WERI-Rb-1 (cell line): ENCODE measurements at regions not wholly inside any gene's neighbourhood (a gene's known extent, or its start where the extent isn't known, plus 50 kb on each side); places are given as distances from the start of the nearest gene placed in this dataset.
"Not testable (repeated sequence)": the region's sequence is repeated elsewhere in the genome, so short reads cannot be mapped to it uniquely, and the experiment has no call there.

Source experiments
- DNase-seq: peaks from one replicate; pipeline ENCODE4 v3.0.0-alpha.2; 2020
- H3K27ac ChIP-seq: fragments of 250-450 bp; sonication (Bioruptor Pico); 2 replicates; pipeline ENCODE4 v1.5.1; 2020; ENCODE audit warnings: mild to moderate bottlenecking, moderate library complexity
- H3K27me3 ChIP-seq: fragments of 250-450 bp; sonication (Bioruptor Pico); 2 replicates; pipeline ENCODE4 v1.5.1; 2021; ENCODE audit warnings: mild to moderate bottlenecking, low read depth, moderate library complexity; ENCODE audit not compliant: insufficient read depth, severe bottlenecking
- H3K36me3 ChIP-seq: fragments of 250-450 bp; sonication (Bioruptor Pico); 2 replicates; pipeline ENCODE4 v1.5.1; 2020; ENCODE audit warnings: mild to moderate bottlenecking, moderate library complexity
- H3K4me3 ChIP-seq: 2 replicates; pipeline ENCODE4 v1.5.1; 2011; ENCODE audit warnings: low read depth, mild to moderate bottlenecking, control low read depth, low read length
- H3K9me3 ChIP-seq: fragments of 250-450 bp; sonication (Bioruptor Pico); 2 replicates; pipeline ENCODE4 v1.5.1; 2021; ENCODE audit warnings: mild to moderate bottlenecking, moderate library complexity; ENCODE audit not compliant: severe bottlenecking
- CTCF ChIP-seq: IDR thresholded peaks from 2 replicates; pipeline ENCODE4 v1.5.1; 2011; ENCODE audit warnings: low read depth, mild to moderate bottlenecking, control low read depth, inconsistent platforms, low read length

GRCh38 chr6:51116723-51117122 lies 298.1 kb downstream of the TFAP2B start:
- H3K4me3 ChIP-seq: no peak overlapping the region
- H3K27me3 ChIP-seq: no peaks in the 10 kb centered on the region
- H3K36me3 ChIP-seq: no peaks in the 10 kb centered on the region
- TF ChIP-seq CTCF: no peak
- H3K9me3 ChIP-seq: peaks cover 8% of the 10 kb centered on the region
- no peak for DNase-seq
- no peak overlapping the region for H3K27ac ChIP-seq

- Histone ChIP-seq H3K27ac (no peak overlapping the region), H3K9me3 (peaks cover 13% of the 10 kb centered on the region), H3K27me3 (no peaks in the 10 kb centered on the region), H3K36me3 (no peaks in the 10 kb centered on the region), H3K4me3 (no peak overlapping the region)
- no peak for TF ChIP-seq CTCF
- no peak for DNase-seq
Observed at GRCh38 chr6:51118792-51119191, 300.1 kb downstream of the TFAP2B start.

- H3K36me3 ChIP-seq: no peaks in the 10 kb centered on the region
- peaks cover 13% of the 10 kb centered on the region for H3K9me3 ChIP-seq
- no peak overlapping the region for H3K4me3 ChIP-seq
- no peak for DNase-seq
- no peak for TF ChIP-seq CTCF
- no peaks in the 10 kb centered on the region for H3K27me3 ChIP-seq
- no peak overlapping the region for H3K27ac ChIP-seq
Observed at GRCh38 chr6:51120016-51120415, 301.3 kb downstream of the TFAP2B start.

GRCh38 chr6:51121380-51121976 lies 302.8 kb downstream of the TFAP2B start:
- not testable (repeated sequence) for H3K27me3 ChIP-seq, H3K36me3 ChIP-seq, H3K4me3 ChIP-seq, H3K27ac ChIP-seq, DNase-seq
- peaks cover 13% of the 10 kb centered on the region for H3K9me3 ChIP-seq

GRCh38 chr6:51129043-51129442 lies 310.4 kb downstream of the TFAP2B start:
- TF ChIP-seq CTCF: no peak
- no peaks in the 10 kb centered on the region for H3K27me3 ChIP-seq
- no peaks in the 10 kb centered on the region for H3K36me3 ChIP-seq
- peaks cover 2% of the 10 kb centered on the region for H3K9me3 ChIP-seq
- no peak overlapping the region for H3K27ac ChIP-seq
- DNase-seq: no peak
- no peak overlapping the region for H3K4me3 ChIP-seq

- Histone ChIP-seq H3K27ac (no peak overlapping the region), H3K36me3 (no peaks in the 10 kb centered on the region), H3K27me3 (no peaks in the 10 kb centered on the region), H3K9me3 (peaks cover 5% of the 10 kb centered on the region), H3K4me3 (no peak overlapping the region)
- no peak for DNase-seq
- TF ChIP-seq CTCF: no peak
Observed at GRCh38 chr6:51137777-51138176, 319.1 kb downstream of the TFAP2B start.
